Stimulated activated CD8-positive, alpha-beta memory T cell treated with anti-CD3 and anti-CD28 coated beads, Interleukin-7, amount 100 ng/mL, for 48 hours (primary cell): ENCODE measurements at regions not wholly inside any gene's neighbourhood (a gene's known extent, or its start where the extent isn't known, plus 50 kb on each side); places are given as distances from the start of the nearest gene placed in this dataset.
"Not testable (repeated sequence)": the region's sequence is repeated elsewhere in the genome, so short reads cannot be mapped to it uniquely, and the experiment has no call there.

Experiments
- DNase-seq, 2 donors: peaks; one replicate each; pipeline ENCODE4 v3.0.0-alpha.2; 2020; ENCODE audit warnings: low read depth in 1 of 2; ENCODE audit errors: extremely low read depth in 1 of 2

DNA sequence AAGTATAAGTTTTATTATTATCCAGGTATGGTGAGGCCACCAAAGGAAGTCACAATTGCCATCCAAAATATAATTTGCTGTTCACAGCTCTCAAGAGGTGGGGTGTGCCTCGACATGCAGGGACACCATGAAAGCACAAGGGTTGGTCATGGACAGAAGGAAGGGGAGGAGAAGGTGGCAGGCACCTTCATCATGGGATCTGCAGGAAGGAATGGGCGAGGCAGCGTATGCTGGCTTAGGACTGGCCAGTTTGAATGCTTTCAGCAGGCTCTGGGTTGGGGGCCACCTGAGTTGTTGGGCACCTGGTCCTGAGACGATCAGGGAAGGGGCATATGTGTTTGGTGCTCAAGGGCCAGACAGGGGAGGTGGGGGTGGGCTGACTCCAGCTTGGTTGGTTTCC, 777.2 kb upstream of the TPTE start:
- DNase-seq, result not testable (repeated sequence)

DNA sequence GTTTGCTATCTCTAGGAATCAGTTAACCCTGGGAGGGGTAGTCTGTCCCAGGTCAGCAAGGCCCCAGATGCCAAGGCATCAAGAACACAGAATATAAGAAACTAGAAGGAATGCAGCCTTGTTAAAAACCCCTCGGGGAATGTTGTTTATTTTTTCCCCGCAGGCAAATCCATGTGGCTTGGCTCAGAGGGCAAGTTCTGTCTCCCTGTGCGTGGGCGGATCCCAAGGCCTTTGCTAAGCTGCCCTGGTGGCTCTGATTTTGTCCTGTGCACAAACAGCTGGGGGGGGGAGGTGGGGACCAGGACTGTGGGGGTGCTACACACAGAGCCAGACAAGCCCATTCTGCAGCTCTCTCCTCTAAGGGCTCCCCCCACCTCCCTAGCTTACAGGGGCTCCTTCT, 776.8 kb upstream of the TPTE start:
- DNase-seq, result not testable (repeated sequence)

DNA sequence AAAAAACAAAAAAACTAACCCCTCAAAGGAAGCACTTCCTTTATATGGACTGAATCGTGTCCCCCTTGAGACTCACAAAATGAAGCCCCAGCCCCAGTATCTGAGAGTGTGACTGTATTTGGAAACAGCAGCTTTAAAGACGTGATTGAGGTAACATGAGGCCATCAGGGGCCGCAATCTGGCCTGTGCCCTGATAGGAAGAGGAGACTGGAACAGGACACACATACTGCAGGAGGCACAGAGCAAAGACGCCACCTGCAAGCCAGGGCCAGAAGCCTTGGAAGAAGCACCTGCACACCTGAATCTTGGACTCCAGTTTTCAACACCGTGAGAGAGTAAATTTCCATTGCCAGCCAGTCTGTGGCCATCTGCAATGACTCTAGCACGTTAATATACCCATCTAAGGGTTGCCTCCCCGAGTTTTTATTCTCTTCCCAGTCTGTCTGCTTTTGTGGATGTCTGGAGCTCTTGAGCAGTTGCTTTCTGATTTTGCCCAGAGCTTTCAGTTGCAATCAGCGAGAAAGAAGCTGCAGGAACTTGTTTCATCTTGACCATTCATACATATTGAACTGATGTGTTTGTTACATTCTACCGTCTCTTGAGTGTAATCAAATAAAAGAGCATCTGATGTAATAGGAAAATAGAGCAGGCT, 775.8 kb upstream of the TPTE start:
- DNase-seq, result not testable (repeated sequence)

DNA sequence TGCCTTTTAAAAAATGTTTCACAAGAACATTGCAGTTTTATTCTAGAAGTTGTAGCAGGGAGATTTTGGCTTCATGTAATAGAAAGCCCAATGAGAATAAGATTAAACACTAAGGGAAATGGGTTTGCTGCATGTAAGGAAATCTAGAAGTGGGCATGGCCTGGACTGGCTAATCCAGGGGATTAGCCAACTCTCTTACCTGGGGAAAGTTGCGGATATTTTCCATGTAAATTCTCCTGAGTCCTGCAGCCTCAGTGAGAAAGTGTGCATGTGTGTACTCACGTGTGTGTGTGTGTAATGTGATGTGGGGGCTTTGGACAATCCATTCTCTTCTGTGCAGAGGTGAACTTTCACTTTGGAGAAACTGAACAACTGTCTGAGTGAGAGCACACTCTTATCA, 775.1 kb upstream of the TPTE start:
- not testable (repeated sequence) for DNase-seq

DNA sequence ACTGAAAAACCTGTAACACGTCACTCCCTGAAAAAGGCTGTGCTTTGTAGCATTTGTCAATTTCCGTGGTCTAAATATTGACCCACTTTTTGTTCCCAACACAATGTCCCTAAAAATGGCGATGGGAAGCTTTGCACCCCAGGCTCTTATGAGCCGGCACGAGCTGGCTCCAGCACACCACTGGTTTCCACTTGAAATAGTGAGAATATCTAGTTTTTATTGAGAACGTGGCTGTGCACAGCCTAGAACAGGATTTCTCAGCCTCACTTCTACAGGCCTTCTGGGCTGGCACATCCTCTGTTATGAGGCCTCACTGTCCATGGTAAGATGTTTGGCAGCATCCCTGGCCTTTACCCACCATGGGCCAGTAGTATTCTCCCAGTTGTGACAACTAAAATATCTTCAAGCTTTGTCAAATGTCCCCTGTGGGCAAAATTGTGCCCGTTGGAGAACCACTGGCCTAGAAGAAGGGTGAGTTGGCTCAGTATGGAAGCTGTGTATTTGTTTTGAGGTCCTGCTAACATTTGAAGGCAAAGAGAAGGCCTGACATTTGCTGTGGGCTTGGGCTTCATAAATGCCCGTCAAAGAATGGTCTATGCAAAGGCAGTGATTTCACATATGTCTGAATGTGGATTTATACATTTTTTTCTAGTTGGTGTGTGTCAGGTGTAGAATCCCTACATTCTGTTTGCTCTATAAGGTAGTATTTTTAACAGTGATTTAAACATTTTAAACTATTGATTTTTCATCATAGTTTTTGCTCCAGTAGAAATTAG, 774.4 kb upstream of the TPTE start:
- not testable (repeated sequence) for DNase-seq

DNA sequence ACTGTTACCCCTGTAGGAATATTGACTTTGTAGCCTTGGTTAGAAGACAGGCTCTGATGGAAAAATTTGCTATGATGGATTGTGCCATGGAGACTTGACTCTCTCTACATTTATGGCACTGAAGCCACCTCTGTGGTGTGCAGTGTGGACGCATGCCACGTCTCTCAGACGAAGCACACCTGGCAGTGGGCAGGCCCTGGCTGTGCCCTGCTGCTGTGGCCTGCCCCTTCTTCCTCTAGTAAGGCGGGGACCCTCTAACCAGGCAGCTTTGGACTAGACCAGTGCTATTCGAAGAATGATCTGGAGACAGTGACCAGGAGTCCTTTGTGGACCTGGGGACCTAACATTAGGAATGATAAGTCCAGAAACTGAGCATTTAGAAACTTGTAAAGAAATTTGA, 773.5 kb upstream of the TPTE start:
- DNase-seq, result not testable (repeated sequence)

DNA sequence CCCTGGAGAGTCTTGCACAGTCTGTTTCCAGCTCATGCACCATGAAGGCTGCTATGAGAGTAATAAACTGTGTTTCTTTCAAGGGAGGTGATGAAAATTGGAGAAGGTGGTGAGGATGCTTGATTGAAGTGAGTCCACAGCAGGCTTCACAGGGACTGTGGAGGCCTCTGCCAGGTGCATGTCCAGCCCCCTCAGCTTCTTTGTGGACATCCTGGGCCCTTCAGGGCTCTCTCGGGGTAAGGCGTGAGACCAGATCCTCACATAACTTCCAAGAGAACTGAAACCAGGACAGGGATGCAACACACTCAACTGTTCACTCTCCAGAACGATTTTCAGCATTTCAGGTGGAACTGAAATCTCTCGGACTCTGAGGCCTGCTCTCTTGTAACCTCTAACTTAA, 772.9 kb upstream of the TPTE start:
- not testable (repeated sequence) for DNase-seq

DNA sequence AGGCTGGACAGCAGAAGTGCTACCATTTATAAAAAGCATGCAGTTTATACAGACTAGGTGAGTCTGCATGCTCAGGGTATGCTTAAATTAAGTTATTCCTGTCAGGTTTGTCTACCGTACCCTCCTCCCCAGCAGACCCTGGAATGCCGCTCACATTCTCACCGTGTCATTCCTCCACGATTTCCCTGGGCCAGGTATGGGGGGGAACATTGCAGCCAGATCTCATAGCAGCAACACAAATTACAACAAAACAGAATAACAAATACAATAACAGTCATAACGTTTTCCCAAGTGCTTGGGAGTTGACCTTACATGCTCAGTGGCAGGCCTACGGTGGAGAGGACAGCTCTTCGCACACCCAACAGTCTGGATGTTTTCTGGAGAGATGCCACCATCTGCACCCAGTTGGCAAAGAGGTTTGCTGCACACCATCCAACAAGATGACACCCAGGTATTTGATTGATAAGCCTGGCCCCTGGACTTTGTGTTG, 771.6 kb upstream of the TPTE start:
- not testable (repeated sequence) for DNase-seq

DNA sequence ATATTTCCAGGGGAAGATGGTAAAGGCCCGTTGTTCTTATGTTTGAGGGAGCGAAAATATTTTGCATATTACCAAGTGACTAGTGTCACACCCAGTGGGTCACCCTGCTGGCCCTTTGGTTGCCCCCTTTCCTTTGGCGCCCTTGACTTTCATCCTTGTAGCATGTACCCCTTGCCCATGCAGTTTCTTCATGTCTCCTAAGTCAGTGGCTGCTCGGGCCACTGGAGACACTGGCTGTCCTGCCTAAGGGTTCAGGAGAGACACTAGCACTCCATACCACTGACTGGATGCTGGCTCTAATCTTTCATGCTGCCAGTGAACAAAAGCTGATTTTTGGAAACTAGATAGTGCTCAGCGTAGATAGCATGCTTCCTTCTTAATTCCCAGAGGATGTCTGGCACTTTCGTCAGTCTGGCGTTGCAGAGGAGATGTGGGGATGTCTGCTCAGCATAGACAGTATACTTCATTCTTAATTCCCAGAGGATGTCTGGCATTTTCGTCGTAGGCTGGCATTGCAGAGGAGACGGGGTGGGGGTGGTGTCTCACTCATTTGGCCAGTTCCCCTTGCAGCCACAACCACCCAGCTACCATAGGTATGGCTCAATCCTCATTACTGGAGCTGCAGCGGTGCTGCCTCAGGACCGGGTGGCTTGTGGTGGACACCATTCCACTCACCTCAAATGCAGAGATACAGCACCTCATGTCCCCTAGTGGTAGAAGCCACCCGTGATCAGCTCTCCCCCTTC, 770.9 kb upstream of the TPTE start:
- no peak for DNase-seq

DNA sequence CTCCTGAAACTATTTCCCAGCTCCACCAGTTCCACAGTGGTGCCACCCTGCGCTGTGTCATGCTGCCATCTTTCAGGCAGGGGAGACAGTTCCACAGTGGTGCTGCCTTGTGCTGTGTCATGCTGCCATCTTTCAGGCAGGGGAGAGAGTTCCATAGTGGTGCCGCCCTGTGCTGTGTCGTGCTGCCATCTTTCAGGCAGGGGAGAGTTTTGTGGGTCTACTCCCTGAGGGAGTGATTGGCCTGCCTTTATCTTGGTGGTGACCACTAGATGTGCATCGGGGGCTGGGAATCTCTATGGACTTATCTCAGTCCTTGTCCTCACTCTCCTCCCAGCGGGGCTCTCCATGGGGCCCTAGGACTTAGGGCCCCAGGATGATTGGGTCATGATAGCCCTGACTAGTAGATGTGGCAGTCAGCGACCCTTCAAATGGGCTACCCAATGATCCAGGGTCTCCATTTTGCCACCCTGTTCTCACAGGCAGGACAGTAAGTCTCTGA, 770.2 kb upstream of the TPTE start:
- DNase-seq, result not testable (repeated sequence)

DNA sequence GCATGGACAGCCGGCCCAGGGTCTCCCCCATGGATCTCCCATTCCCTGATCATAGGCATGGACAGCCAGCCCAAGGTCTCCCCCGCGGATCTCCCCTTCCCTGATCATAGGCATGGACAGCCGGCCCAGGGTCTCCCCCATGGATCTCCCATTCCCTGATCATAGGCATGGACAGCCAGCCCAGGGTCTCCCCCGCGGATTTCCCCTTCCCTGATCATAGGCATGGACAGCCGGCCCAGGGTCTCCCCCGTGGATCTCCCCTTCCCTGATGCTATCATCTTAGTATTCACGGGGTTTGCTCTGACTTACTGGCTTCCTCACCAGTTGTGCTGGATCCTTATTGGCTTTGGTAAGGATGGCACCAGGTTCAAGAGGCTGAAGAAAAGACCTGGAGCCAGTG, 769.4 kb upstream of the TPTE start:
- DNase-seq, result not testable (repeated sequence)

DNA sequence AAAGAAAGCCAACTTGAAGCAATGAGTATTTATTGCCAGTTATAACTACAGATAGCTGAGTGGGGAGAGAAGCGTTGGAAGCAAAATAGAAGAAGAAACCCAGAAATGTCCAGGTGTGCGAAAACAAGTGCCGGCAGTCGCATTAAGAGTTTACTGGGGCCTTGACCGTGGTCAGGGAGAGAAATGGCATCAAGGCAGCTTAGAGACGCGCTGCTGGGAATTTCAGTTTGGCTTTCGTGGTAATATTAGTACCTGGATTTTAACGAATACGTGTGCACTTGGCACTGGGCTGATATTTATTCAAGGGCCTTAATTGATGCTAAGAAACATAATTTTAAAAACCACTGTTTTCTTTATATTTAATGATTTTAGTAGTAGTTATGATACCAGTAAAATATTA, 767.9 kb upstream of the TPTE start:
- not testable (repeated sequence) for DNase-seq

DNA sequence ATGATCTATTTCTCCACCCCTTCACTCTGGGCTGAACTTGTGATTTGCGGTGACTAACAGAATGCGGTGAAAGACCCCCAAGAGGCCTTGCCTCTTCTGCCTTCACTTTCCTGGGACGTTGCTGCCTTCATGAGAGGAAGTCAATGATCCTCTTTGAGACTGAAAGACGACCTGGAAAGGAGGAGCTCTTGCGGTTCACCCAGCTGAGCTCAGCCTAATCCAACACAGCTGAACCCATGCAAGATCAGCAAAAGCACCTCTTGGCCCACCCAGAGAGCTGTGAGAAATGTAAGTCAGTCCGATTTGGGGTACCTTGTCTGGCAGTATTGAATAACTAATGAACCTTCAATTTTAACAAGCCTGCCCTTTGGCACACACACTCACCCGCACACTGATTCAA, 767.4 kb upstream of the TPTE start:
- no peak for DNase-seq

DNA sequence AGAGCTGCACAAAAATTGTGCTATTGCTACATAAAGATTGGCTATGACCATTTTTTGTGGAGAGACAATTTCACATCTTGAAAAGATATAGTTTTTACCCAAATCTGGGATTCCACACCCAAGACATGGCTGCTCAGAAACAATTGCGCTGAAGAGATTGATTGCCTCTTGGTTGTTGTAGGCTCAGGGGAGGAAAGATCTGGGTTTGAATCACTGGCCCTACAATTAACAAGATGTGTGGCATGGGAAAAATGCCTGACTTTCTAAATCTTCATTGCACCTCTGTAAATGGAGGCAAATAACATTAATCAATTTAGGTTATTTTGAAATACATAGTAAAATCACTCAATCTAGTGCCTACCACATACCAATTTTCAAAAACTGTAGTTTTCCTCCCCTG, 766.9 kb upstream of the TPTE start:
- not testable (repeated sequence) for DNase-seq

DNA sequence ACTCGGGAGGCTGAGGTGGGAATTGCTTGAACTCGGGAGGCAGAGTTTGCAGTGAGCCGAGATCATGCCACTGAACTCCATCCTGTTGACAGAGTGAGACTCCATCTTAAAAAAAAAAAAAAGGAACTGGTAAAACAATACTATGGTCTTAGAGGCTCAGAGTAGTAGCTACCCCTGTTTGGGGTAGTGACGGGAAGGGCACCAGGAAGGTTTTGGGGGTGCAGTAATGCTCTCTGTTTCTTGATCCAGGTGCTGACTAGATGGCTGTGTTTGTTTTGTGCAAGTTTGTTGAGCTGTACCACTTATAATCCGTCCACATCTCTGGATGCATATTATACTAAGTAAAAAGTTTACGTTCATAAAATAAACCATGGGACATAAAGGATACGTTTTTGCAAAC, 765.8 kb upstream of the TPTE start:
- no peak for DNase-seq

DNA sequence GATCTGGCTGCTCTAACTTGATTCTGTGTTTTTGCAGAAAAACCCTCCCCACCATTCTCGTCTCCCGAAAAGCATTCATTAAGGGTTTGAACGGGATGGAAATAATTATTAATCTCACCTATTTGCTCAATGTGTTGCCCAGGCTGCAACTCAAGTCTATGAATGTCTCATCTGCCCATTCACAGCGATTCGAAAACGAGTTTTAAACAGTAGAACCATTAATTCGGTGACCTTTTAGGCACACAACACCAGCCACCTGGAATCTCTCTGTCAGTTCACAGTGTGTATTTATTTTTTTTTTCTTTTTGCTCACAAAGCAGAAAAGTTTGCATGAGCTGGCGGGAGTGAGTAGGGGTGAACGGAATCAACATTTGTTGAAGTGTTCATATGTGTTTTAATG, 764.7 kb upstream of the TPTE start:
- no peak for DNase-seq

DNA sequence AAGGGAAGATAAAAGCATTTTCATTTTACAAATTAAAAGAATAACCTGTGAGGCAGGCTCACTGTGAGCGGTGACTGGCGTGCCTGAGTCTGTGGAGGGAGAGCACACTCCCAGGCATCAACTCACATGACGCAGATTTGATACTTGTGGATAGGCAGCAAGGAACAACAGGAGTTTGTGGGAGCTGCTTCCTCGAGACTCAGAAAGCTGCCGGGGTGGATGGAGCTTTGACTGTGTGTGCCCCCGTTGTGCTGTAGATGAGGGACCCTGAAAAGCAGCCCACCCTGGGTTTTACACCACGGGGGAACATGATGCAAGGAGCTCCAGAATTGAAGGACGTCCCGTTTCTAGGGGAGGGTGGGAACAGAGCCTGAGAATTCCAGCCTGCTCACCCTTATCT, 764.3 kb upstream of the TPTE start:
- not testable (repeated sequence) for DNase-seq

DNA sequence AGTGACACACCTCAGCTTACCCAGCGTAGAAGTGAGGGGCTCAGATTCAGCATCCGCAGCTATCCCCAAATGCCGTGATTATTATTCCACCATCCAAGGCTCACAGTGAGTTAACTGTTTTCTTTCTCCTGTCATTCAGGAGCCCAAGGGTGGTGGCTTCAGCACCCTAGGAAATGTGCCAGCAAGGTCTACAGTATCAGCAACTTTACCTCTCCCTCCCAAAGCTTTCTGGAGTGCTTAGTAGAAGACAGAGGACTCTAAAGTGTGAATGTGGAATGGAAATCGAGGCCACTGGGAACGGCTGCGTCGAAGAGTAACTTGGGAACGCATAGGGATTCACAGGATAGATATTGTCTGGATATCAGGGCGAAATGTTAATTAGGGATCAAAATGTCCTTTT, 763.8 kb upstream of the TPTE start:
- not testable (repeated sequence) for DNase-seq

DNA sequence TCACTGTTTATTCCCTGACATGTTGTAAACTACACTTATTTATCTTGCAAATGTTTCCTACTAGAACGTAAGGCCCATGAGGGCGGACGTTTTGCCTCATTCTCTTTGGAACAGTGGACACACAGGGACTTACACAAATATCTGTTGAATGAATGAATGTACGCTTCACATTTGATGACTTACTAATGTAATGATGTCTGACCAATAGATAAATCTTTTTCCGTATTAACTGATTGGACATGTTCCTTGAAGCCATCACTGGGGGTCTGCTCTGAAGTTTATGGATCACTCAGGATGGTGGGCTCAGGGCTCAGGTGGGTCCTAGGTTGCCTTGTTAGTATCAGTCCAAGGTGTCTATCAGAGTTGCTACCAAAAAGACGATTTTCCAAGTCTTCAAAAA, 763.2 kb upstream of the TPTE start:
- no peak for DNase-seq

DNA sequence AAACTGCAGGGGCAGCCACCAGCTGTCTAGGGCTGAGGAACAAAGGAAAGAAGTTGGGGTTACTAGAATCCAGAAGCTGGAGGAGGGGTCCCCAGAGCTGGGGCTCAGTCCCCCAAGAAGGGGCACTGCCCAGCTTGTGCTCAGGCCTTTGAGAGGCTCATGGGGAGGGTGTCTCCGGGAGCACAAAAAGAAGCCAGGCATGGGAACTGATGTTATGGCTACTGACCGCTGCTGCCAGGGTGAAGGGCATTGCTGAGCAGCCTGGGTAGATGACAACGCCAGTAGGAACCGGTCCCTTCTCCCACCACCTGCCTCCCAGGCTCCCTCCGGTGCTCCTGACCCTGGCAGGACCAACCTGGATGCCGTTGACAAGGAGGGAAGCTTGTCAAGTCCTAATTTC, 762.5 kb upstream of the TPTE start:
- no peak for DNase-seq

DNA sequence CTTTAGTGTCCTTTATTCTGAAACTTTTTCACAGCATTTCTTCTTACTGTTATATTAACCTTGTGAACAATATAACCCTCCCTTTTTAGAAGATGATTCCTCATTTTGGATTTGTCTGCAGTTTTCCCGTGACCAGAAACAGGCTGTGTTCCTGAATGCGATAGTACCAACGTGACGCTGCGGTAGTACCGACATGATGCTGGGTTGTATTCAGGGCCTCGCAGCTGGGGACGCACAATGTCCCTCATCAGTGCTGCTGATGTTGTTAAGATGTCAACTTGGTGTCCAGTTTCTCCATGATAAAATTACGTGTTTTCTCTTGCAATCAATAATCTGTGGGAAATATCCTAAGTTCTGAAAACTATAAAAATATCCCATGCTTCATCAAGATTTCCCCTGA, 761.4 kb upstream of the TPTE start:
- no peak for DNase-seq
